Endothelial cell of umbilical vein (primary cell): ENCODE measurements at regions not wholly inside any gene's neighbourhood (a gene's known extent, or its start where the extent isn't known, plus 50 kb on each side); places are given as distances from the start of the nearest gene placed in this dataset.

Experiments
- BruUV-seq: library from RNA; stranded (reverse); fragments of 400-500 nt; replicated peaks from 2 replicates; lab custom pipeline; 2021; lab: Mats Ljungman, UMichigan
- CTCF ChIA-PET: fragments of 300-600, 350-600 bp; sonication (Branson Sonifier 250); formaldehyde crosslinking; loops from one replicate; lab custom pipeline; 2021; ENCODE audit warnings: antibody characterized with exemption, inconsistent platforms; lab: Charles Lee
- POLR2A ChIA-PET: fragments of 300-600, 350-600 bp; sonication (Branson Sonifier 250); formaldehyde crosslinking; loops from one replicate; lab custom pipeline; 2021; ENCODE audit warnings: antibody characterized with exemption, inconsistent platforms; lab: Charles Lee
- DNase-seq: peaks from one replicate; pipeline ENCODE4 v3.0.0-alpha.2; 2011; ENCODE audit warnings: low read depth, low spot score
- FAIRE-seq: peaks from 2 replicates; lab custom pipeline; 2011; peaks lifted over from hg19 to GRCh38; lab: Jason Lieb, UNC
- H2AFZ ChIP-seq: 2 replicates; pipeline ENCODE4 v1.6.0; 2012; ENCODE audit warnings: low read depth, low read length, control low read depth, inconsistent platforms
- H3K27ac ChIP-seq: 2 replicates; pipeline ENCODE4 v1.5.1; 2011; ENCODE audit warnings: low read depth, mild to moderate bottlenecking, control low read depth, low read length, moderate library complexity; ENCODE audit not compliant: insufficient read depth
- H3K27me3 ChIP-seq, 2 experiments: 2 replicates each; pipeline versions ENCODE4 v1.6.0 to v1.6.1; 2011; ENCODE audit warnings: low read length in 2 of 2, mixed read lengths in 1 of 2; ENCODE audit not compliant: control insufficient read depth in 2 of 2, insufficient read depth in 2 of 2
- H3K36me3 ChIP-seq, 2 experiments: 2 replicates in 1 of 2; 3 replicates in 1 of 2; pipeline ENCODE4 v1.5.1; 2011; ENCODE audit warnings: low read length in 2 of 2, mild to moderate bottlenecking in 1 of 2, moderate library complexity in 1 of 2; ENCODE audit not compliant: control insufficient read depth in 2 of 2, insufficient read depth in 2 of 2; ENCODE audit errors: extremely low read depth in 1 of 2
- H3K4me1 ChIP-seq: 3 replicates; pipeline ENCODE4 v1.5.1; 2011; ENCODE audit warnings: mild to moderate bottlenecking, low read length; ENCODE audit not compliant: control insufficient read depth, insufficient read depth; ENCODE audit errors: extremely low read depth
- H3K4me2 ChIP-seq: 2 replicates; pipeline ENCODE4 v1.6.1; 2011; ENCODE audit warnings: low read length, control low read depth, mixed read lengths; ENCODE audit not compliant: insufficient read depth
- H3K4me3 ChIP-seq, 3 experiments: fragments of 200-600 bp in 1 of 3; sonication (generic), shearing (Covaris generic) in 1 of 3; replicated peaks in 1 of 3; 2 replicates each; pipeline ENCODE4 v1.5.1; 2011 to 2016; ENCODE audit warnings: control low read depth in 3 of 3, low read length in 3 of 3, mild to moderate bottlenecking in 2 of 3, inconsistent platforms in 1 of 3, low read depth in 1 of 3, moderate library complexity in 1 of 3; ENCODE audit not compliant: insufficient read depth in 1 of 3
- H3K79me2 ChIP-seq: 2 replicates; pipeline ENCODE4 v1.6.0; 2012; ENCODE audit warnings: low read length, inconsistent platforms; ENCODE audit not compliant: control insufficient read depth, insufficient read depth
- H3K9ac ChIP-seq: replicated peaks from 2 replicates; pipeline ENCODE3; 2011; ENCODE audit warnings: low read length, control low read depth; ENCODE audit not compliant: insufficient read depth; ENCODE audit errors: extremely low read depth
- H3K9me1 ChIP-seq: replicated peaks from 3 replicates; pipeline ENCODE4 v1.6.0; 2011; ENCODE audit warnings: mild to moderate bottlenecking, low read length; ENCODE audit not compliant: control insufficient read depth, insufficient read depth; ENCODE audit errors: extremely low read depth
- H3K9me3 ChIP-seq: replicated peaks from 2 replicates; pipeline ENCODE4 v1.5.1; 2012; ENCODE audit warnings: low read length, inconsistent platforms; ENCODE audit not compliant: control insufficient read depth, insufficient read depth
- H4K20me1 ChIP-seq: replicated peaks from 2 replicates; pipeline ENCODE3; 2011; ENCODE audit warnings: mild to moderate bottlenecking, low read length; ENCODE audit not compliant: control insufficient read depth, insufficient read depth; ENCODE audit errors: extremely low read depth
- EZH2 ChIP-seq: IDR thresholded peaks from 2 replicates; pipeline ENCODE4 v1.6.1; 2012; ENCODE audit warnings: borderline replicate concordance, low read depth, mild to moderate bottlenecking, moderate library complexity, low read length, inconsistent platforms; ENCODE audit not compliant: severe bottlenecking
- FOS ChIP-seq: IDR thresholded peaks from 2 replicates; pipeline ENCODE4 v1.6.1; 2011; ENCODE audit warnings: mild to moderate bottlenecking, low read length, moderate library complexity, borderline replicate concordance; ENCODE audit not compliant: insufficient read depth
- GATA2 ChIP-seq: IDR thresholded peaks from 2 replicates; pipeline ENCODE4 v1.7.0; 2011; ENCODE audit warnings: low read depth, mild to moderate bottlenecking, moderate library complexity, mixed read lengths, low read length; ENCODE audit not compliant: insufficient read length, insufficient read depth
- JUN ChIP-seq: IDR thresholded peaks from 2 replicates; pipeline ENCODE4 v1.6.1; 2011; ENCODE audit warnings: borderline replicate concordance, low read depth; ENCODE audit not compliant: insufficient read length, insufficient read depth
- MYC ChIP-seq: IDR thresholded peaks from one replicate; pipeline ENCODE4 v1.6.1; 2011; ENCODE audit warnings: mild to moderate bottlenecking, low read depth, low read length
- POLR2A ChIP-seq: IDR thresholded peaks from 2 replicates; pipeline ENCODE4 v1.6.1; 2012; ENCODE audit warnings: low read depth, mild to moderate bottlenecking, control low read depth, low read length
- POLR2AphosphoS5 ChIP-seq: IDR thresholded peaks from 2 replicates; pipeline ENCODE4 v1.6.1; 2012; ENCODE audit warnings: low read depth, mild to moderate bottlenecking, control low read depth, low read length, moderate library complexity; ENCODE audit not compliant: insufficient read depth
- dilution Hi-C: fragments of 300-500 bp; cut with MboI; formaldehyde crosslinking; loops from one replicate; pipeline ENCODE4 v1.15.0; 2019; ENCODE audit warnings: low sequenced_read_pairs; ENCODE audit not compliant: extremely low pct_ligation_motif_present
- intact Hi-C: fragments of 100-400 bp; cut with micrococcal nuclease; formaldehyde crosslinking; loops from one replicate; pipeline ENCODE4 v1.10.0; 2022
- TF ChIP-seq, protein P1 (sequence below): IDR thresholded peaks from 2 replicates; pipeline ENCODE4 v1.6.1; 2011; ENCODE audit not compliant: insufficient read depth, insufficient read length
- TF ChIP-seq, protein P2 (sequence below), 2 donors: IDR thresholded peaks; 1 replicate in 1 of 2; 2 replicates in 1 of 2; pipeline ENCODE4 v1.5.1; 2011; ENCODE audit warnings: low read length in 2 of 2, mild to moderate bottlenecking in 2 of 2, moderate library complexity in 2 of 2, control low read depth in 1 of 2, inconsistent platforms in 1 of 2, low read depth in 1 of 2; ENCODE audit not compliant: insufficient read depth in 1 of 2; ENCODE audit errors: extremely low read depth in 1 of 2

DNA sequence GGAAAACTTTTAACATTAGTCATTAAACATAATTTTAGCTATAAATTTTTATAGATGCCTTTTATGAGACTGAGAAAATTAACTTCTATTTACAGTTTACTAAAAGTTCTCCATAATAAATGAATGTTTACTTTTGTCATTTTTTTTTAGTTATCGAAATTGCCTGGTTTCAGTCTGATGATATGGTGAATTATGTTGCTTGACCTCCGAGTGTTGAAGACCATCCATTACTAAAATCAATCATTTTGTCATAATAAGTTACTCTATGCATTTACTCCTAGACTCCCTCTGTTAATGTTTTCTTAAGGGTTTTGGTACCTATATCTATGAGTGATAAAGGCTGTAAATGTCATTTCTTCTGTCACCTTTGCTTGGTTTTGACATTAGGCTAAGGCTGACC is 516.0 kb upstream of the ROBO1 start:
- Histone ChIP-seq H3K4me2 (no peak overlapping the region), H3K36me3 (no peaks in the 10 kb centered on the region), H3K4me3 (no peak overlapping the region), H3K9me3 (no peaks in the 10 kb centered on the region), H2AFZ (no peak overlapping the region), H3K27ac (no peak overlapping the region), H3K9me1 (no peaks in the 10 kb centered on the region), H3K79me2 (no peaks in the 10 kb centered on the region), H4K20me1 (no peaks in the 10 kb centered on the region), H3K4me1 (no peaks in the 10 kb centered on the region), H3K27me3 (no peaks in the 10 kb centered on the region), H3K9ac (no peak overlapping the region)
- dilution Hi-C loops (no loop called here), intact Hi-C loops (no loop called here)
- DNase-seq (no peak), FAIRE-seq (no peak)
- no peak for TF ChIP-seq POLR2A
- TF ChIP-seq, protein P1, sequence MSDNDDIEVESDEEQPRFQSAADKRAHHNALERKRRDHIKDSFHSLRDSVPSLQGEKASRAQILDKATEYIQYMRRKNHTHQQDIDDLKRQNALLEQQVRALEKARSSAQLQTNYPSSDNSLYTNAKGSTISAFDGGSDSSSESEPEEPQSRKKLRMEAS: no peak
- TF ChIP-seq FOS: no peak
- ChIA-PET POLR2A (no interaction called here), CTCF (no interaction called here)
- BruUV-seq: no TSS peak

DNA sequence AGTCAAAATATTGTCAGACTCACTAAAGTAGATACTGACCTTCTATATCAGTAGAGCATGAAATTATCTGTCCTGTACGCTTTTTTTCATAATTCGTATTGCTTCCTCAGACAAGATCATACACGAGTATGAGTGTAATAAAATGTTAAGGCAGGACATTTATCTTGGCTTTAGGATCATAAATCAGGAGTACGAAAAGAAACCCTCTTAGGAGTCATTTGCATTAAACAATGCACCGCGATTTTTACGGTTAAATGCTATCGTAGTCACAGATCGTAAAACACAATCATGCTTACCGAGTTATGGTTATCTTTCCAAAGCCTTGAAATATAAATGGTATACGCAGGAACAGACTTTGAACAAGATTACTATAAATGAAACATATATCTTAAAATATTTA is 510.3 kb upstream of the ROBO1 start:
- dilution Hi-C loops (no loop called here), intact Hi-C loops (no loop called here)
- Histone ChIP-seq H3K36me3 (no peaks in the 10 kb centered on the region), H4K20me1 (no peaks in the 10 kb centered on the region), H3K27me3 (no peaks in the 10 kb centered on the region), H3K4me2 (no peak overlapping the region), H2AFZ (no peak overlapping the region), H3K9me3 (no peaks in the 10 kb centered on the region), H3K27ac (no peak overlapping the region), H3K9me1 (no peaks in the 10 kb centered on the region), H3K79me2 (no peaks in the 10 kb centered on the region), H3K4me1 (no peaks in the 10 kb centered on the region), H3K4me3 (no peak overlapping the region), H3K9ac (no peak overlapping the region)
- DNase-seq (no peak), FAIRE-seq (no peak)
- no TSS peak for BruUV-seq
- TF ChIP-seq MYC: no peak
- TF ChIP-seq EZH2: no peak
- TF ChIP-seq POLR2AphosphoS5: no peak
- TF ChIP-seq, protein P2, sequence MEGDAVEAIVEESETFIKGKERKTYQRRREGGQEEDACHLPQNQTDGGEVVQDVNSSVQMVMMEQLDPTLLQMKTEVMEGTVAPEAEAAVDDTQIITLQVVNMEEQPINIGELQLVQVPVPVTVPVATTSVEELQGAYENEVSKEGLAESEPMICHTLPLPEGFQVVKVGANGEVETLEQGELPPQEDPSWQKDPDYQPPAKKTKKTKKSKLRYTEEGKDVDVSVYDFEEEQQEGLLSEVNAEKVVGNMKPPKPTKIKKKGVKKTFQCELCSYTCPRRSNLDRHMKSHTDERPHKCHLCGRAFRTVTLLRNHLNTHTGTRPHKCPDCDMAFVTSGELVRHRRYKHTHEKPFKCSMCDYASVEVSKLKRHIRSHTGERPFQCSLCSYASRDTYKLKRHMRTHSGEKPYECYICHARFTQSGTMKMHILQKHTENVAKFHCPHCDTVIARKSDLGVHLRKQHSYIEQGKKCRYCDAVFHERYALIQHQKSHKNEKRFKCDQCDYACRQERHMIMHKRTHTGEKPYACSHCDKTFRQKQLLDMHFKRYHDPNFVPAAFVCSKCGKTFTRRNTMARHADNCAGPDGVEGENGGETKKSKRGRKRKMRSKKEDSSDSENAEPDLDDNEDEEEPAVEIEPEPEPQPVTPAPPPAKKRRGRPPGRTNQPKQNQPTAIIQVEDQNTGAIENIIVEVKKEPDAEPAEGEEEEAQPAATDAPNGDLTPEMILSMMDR (IDR thresholded peaks at IDR 0.05; ENCODE audit: extremely low read depth in 1 of 2, insufficient read depth in 1 of 2, low read depth in 1 of 2, low read length in 2 of 2): no peak
- no peak for TF ChIP-seq JUN
- no peak for TF ChIP-seq POLR2A
- TF ChIP-seq, protein P1: no peak
- TF ChIP-seq GATA2: no peak
- TF ChIP-seq FOS: no peak
- POLR2A ChIA-PET: no interaction called here
- CTCF ChIA-PET: no interaction called here
